A673 (cell line): ENCODE measurements at regions not wholly inside any gene's neighbourhood (a gene's known extent, or its start where the extent isn't known, plus 50 kb on each side); places are given as distances from the start of the nearest gene placed in this dataset.

Experiments
- EZH2 ChIP-seq: fragments of 200-600 bp; sonication (generic); IDR thresholded peaks from 2 replicates; pipeline ENCODE4 v1.6.1; 2017; ENCODE audit warnings: borderline replicate concordance, low read depth, mild to moderate bottlenecking, mixed read lengths, antibody characterized with exemption, low read length; ENCODE audit not compliant: poor library complexity, severe bottlenecking
- TF ChIP-seq, protein P1 (sequence below): fragments of 300-800, 200-600 bp; sonication (generic); conservative IDR thresholded peaks from 2 replicates; pipeline ENCODE4 v1.5.1; 2017; ENCODE audit warnings: low read depth, mild to moderate bottlenecking, antibody characterized with exemption, low read length, moderate library complexity, mixed read lengths

DNA sequence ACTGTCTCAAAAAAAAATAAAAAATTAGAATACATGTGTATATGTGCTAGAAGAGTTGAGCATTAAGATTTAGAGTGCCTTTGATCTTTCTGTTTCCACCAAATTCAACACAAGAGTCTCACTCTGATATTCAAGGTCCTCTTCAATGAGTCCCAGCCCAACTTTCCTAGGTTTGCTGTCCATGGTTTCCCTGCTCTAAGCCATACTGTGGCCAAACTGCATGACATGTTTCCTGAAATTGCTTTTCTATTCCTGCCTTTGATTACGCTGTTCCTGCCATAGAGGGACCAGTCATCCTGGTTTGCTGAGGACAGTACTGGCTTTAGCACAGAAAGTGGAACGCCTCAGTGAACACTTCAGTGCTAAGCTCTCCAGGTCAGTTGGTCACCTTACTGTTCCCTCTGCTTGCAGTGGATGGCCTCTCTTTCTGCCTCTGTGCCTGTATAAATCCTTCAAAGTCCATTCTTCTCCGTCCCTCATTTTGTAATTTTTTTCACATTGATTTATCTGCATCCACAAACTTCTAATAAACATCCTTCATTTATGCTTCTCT lies 305.9 kb upstream of the PROX1 start:
- TF ChIP-seq, protein P1, sequence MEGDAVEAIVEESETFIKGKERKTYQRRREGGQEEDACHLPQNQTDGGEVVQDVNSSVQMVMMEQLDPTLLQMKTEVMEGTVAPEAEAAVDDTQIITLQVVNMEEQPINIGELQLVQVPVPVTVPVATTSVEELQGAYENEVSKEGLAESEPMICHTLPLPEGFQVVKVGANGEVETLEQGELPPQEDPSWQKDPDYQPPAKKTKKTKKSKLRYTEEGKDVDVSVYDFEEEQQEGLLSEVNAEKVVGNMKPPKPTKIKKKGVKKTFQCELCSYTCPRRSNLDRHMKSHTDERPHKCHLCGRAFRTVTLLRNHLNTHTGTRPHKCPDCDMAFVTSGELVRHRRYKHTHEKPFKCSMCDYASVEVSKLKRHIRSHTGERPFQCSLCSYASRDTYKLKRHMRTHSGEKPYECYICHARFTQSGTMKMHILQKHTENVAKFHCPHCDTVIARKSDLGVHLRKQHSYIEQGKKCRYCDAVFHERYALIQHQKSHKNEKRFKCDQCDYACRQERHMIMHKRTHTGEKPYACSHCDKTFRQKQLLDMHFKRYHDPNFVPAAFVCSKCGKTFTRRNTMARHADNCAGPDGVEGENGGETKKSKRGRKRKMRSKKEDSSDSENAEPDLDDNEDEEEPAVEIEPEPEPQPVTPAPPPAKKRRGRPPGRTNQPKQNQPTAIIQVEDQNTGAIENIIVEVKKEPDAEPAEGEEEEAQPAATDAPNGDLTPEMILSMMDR: no peak
- TF ChIP-seq EZH2: no peak
